Heart right ventricle (tissue), 16 donors: ENCODE measurements at regions not wholly inside any gene's neighbourhood (a gene's known extent, or its start where the extent isn't known, plus 50 kb on each side); places are given as distances from the start of the nearest gene placed in this dataset.

ENCODE experiments used
- ATAC-seq, 8 donors: fragments of 200-7000 bp; cut with Tn5 transposase; one replicate each; pipeline ENCODE4 v1.9.1; 2020; ENCODE audit warnings: mild to moderate bottlenecking in 8 of 8, moderate library complexity in 8 of 8, moderate number of reproducible peaks in 1 of 8
- DNase-seq, 2 donors: peaks; one replicate each; pipeline ENCODE4 v3.0.0-alpha.2; 2020
- H3K27ac ChIP-seq, 10 donors: fragments of 200-600 bp; sonication (generic) in 2 of 10; one replicate each; pipeline versions ENCODE4 v1.5.0 to v1.8.0; 2020 to 2022; ENCODE audit warnings: mild to moderate bottlenecking in 3 of 10
- H3K27me3 ChIP-seq, 7 donors: fragments of 200-600 bp; one replicate each; pipeline ENCODE4 v1.8.0; 2021 to 2022; ENCODE audit warnings: mild to moderate bottlenecking in 2 of 7
- H3K36me3 ChIP-seq, 9 donors: fragments of 200-600 bp; sonication (generic) in 1 of 9; one replicate each; pipeline versions ENCODE4 v1.5.0 to v1.8.0; 2020 to 2022; ENCODE audit warnings: mild to moderate bottlenecking in 2 of 9
- H3K4me1 ChIP-seq, 9 donors: fragments of 200-600 bp; sonication (generic) in 1 of 9; one replicate each; pipeline versions ENCODE4 v1.5.0 to v1.8.0; 2020 to 2022; ENCODE audit warnings: mild to moderate bottlenecking in 4 of 9
- H3K4me3 ChIP-seq, 10 donors: fragments of 200-600 bp; sonication (generic) in 2 of 10; one replicate each; pipeline versions ENCODE4 v1.5.0 to v1.8.0; 2020 to 2022; ENCODE audit warnings: mild to moderate bottlenecking in 7 of 10, moderate library complexity in 2 of 10
- H3K9me3 ChIP-seq, 11 donors: fragments of 200-600 bp in 10 of 11; sonication (generic) in 2 of 11; one replicate each; pipeline versions ENCODE4 v1.5.0 to v1.8.0; 2013 to 2022; ENCODE audit warnings: mild to moderate bottlenecking in 2 of 11, control low read depth in 1 of 11, moderate library complexity in 1 of 11
- WGBS, 2 donors: extraction: QIAGEN DNeasy Blood & Tissue Kit; methylation state at CpG; one replicate each; pipeline ENCODE4 v1.1.7; 2013; ENCODE audit warnings: inconsistent platforms in 1 of 2; 5-methylcytosine and 5-hydroxymethylcytosine counted together
- intact Hi-C, 10 donors: fragments of 100-400 bp; cut with DNase I; formaldehyde crosslinking; loops; one replicate each; pipeline versions ENCODE4 v1.11.1 to v1.14.2; 2022
- TF ChIP-seq, protein P1 (sequence below), 9 donors: fragments of 200-600 bp; sonication (generic) in 2 of 9; IDR thresholded peaks; one replicate each; pipeline versions ENCODE4 v1.5.0 to v1.8.0; 2021 to 2022; ENCODE audit warnings: antibody characterized with exemption in 9 of 9, mild to moderate bottlenecking in 5 of 9, moderate library complexity in 1 of 9
- donor health status: Arrhythmogenic right ventricular cardiomyopathy.
- donor health status: ischemic (EF 13 %, LVEDD 7.1; RV severe dilation, severe dysfunction).
- donor health status: healthy with polysubstance abuse.
- donor health status: DM: no; HTN: yes; CAD: no.
- donor health status: DM: no; HTN: no; CAD: no.
- donor health status: ischemic (EF 25% LVEDD 6.9; RV normal size, moderate dysfunction).
- donor health status: ischemic (EF 25% LVEDD 5.7; RV mildly dilated, moderate dysfunction).
- donor health status: healthy.
- donor health status: DM: yes; HTN: yes; CAD: no.
- donor health status: Ischemic cardiomyopathy.
- donor health status: ischemic (EF 35%, LVEDD 5.7; RV mildly dilated, moderate dysfunction).
- donor health status: nonischemic (EF 11% LVEDD 7.7; RV severe dilation, severe dysfunction).
- donor health status: DM: yes; HTN: yes; CAD: no.
- donor health status: PGD.
- donor health status: ischemic (EF 29% LVEDD 5.4; RV normal size, mild dysfunction).
- donor health status: nonischemic (EF 23%, LVEDD 6.1; RV moderate dilation, normal function).

DNA sequence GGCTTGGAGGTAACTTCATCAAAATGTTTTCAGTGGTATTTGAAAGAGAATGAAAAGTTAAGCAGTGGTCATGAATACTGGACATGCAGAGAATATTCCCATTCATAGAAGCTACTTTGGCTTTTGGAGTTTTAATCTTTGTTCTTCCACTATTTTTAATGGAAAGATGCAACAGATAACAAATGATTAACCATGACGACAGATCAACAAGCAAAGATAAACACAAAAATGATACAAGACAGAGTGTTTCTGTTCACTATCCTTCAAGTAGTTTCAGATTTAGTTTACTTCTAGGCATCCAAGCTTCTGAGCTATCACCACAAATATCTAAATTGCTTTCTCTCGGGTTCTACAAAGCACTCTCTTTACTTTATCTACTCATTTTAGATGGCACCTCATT is 1004.9 kb upstream of the ADGRL3 start:
- Histone ChIP-seq H3K4me3 (no peak overlapping the region), H3K4me1 (no peaks in the 10 kb centered on the region), H3K27ac (no peak overlapping the region), H3K36me3 (no peaks in the 10 kb centered on the region), H3K27me3 (no peaks in the 10 kb centered on the region), H3K9me3 (peaks cover 0 to 25% (median 0%) of the 10 kb centered on the region in 11 donors)
- no peak for ATAC-seq
- DNase-seq: no peak
- TF ChIP-seq, protein P1, sequence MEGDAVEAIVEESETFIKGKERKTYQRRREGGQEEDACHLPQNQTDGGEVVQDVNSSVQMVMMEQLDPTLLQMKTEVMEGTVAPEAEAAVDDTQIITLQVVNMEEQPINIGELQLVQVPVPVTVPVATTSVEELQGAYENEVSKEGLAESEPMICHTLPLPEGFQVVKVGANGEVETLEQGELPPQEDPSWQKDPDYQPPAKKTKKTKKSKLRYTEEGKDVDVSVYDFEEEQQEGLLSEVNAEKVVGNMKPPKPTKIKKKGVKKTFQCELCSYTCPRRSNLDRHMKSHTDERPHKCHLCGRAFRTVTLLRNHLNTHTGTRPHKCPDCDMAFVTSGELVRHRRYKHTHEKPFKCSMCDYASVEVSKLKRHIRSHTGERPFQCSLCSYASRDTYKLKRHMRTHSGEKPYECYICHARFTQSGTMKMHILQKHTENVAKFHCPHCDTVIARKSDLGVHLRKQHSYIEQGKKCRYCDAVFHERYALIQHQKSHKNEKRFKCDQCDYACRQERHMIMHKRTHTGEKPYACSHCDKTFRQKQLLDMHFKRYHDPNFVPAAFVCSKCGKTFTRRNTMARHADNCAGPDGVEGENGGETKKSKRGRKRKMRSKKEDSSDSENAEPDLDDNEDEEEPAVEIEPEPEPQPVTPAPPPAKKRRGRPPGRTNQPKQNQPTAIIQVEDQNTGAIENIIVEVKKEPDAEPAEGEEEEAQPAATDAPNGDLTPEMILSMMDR (IDR thresholded peaks at IDR 0.05): no peak
- intact Hi-C loops: no loop called here
- WGBS, 2 donors: 46 to 57% methylated on average over 2 of the region's 2 CpGs

DNA sequence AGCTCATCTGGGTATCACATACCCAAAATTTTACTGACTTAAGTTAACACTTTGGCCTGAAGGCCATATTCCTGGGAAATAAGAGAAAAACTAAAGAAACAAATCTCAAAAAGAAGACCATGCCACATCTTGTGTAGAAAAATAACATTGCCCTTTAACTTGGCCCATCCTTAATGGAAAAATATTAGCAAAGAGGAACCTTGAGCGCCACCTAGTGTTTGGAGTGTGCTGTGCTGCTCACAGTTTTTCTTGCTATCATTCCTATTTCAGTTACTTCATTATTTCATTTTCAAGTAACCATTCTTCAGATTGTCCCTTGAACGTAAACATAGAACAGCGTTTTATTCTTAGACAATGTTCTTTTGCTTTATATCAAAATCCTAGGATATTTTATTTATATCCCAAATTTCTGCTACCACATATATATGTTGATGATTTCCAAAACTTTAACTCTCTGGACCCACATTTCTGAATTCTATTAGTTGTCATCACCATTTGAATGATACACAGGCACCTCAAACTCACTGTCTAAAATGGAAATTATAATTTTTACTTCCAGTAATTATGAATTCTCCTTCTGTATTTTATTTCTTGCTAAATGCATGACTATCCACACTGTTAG is 999.0 kb upstream of the ADGRL3 start:
- intact Hi-C loops: loop anchor here in 2 of 10 donors (5.0 to 10.0 kb wide), 2 partner anchors 954 to 956 kb away; no protein-coding TSS in a partner anchor
- Histone ChIP-seq H3K36me3 (no peaks in the 10 kb centered on the region), H3K4me3 (no peak overlapping the region), H3K27me3 (no peaks in the 10 kb centered on the region), H3K9me3 (no peaks in the 10 kb centered on the region), H3K27ac (no peak overlapping the region), H3K4me1 (no peaks in the 10 kb centered on the region)
- DNase-seq (peak; percentile 13 to 21), ATAC-seq (peak in 1 of 8 donors; percentile 41)
- WGBS, 2 donors: 5 to 7% methylated on average over 3 of the region's 3 CpGs
- TF ChIP-seq, protein P1 (IDR thresholded peaks at IDR 0.05): peak; percentile 56 to 87 (median 83)

DNA sequence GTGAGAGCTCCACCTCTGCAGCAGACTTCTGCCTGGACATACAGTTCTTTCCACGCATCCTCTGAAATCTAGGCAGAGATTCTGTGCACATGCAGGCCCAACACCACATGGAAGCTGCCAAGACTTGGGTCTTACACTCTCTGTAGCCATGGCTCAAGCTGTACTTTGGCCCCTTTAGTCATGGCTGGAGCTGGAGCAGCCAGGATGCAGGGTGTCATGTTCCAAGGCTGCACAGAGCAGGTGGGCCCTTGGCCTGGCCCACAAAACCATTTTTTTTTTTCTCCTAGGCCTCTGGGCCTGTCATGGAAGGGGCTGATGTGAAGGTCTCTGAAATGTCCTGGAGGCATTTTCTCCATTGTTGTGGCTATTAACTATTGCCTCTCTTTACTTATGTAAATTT is 990.5 kb upstream of the ADGRL3 start:
- ATAC-seq: no peak
- Histone ChIP-seq H3K27ac (no peak overlapping the region), H3K4me1 (no peaks in the 10 kb centered on the region), H3K4me3 (no peak overlapping the region), H3K36me3 (no peaks in the 10 kb centered on the region), H3K9me3 (no peaks in the 10 kb centered on the region), H3K27me3 (no peaks in the 10 kb centered on the region)
- intact Hi-C loops: loop anchor here in 1 of 10 donors (10.0 kb wide), 1 partner anchor 965 kb away; no protein-coding TSS in a partner anchor
- DNase-seq: no peak
- TF ChIP-seq, protein P1 (IDR thresholded peaks at IDR 0.05): no peak
- WGBS, 2 donors: 84 to 86% methylated on average over 1 of the region's 1 CpG

DNA sequence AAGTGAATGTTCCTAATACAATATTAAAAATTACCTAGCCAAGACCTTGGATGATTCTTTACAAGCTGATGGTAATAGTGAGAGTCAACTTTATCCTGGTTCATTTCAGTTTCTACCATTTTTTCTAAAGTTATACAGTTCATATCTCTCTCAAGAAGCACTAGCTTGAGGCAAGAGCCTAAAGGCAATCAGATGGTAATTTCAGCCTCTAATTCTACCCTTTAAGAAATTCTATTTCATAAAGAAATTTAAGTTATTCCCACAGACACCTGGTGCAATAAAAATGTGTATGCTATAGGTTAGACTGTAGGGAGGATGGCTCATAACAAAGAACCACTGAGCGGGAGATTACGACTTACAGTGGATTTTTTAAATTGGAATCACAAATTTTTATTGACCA is 984.2 kb upstream of the ADGRL3 start:
- no peaks in the 10 kb centered on the region for H3K9me3 ChIP-seq
- H3K4me1 ChIP-seq: no peaks in the 10 kb centered on the region
- no peak for ATAC-seq
- WGBS, 2 donors: 97 to 98% methylated on average over 2 of the region's 2 CpGs
- TF ChIP-seq, protein P1 (IDR thresholded peaks at IDR 0.05): no peak
- H3K27ac ChIP-seq: no peak overlapping the region
- intact Hi-C loops: no loop called here
- H3K27me3 ChIP-seq: no peaks in the 10 kb centered on the region
- no peak for DNase-seq
- no peak overlapping the region for H3K4me3 ChIP-seq
- no peaks in the 10 kb centered on the region for H3K36me3 ChIP-seq
